ENCODE measurements at regions not wholly inside any gene's neighbourhood (a gene's known extent, or its start where the extent isn't known, plus 50 kb on each side); places are given as distances from the start of the nearest gene placed in this dataset.

DNA sequence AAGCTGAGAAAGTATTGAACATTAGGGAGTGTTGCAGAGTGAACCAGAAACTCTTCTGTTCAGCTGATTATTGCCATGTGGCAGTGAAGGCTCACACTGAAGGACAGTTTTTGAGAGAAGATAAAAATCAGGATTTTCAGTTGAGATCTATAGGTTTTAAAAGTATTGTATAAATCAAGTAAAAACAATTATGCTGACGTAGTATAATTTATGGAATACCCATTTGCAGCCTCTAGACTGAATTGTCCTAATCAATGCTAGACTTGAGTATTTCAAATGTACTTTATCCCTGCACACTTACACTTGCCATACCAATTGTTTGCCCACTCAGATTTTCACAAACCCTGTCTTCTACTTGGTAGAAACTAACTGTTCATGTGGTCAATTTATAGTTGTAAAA lies 245.8 kb downstream of the FRK start (continued):
- TF ChIP-seq, protein P1, sequence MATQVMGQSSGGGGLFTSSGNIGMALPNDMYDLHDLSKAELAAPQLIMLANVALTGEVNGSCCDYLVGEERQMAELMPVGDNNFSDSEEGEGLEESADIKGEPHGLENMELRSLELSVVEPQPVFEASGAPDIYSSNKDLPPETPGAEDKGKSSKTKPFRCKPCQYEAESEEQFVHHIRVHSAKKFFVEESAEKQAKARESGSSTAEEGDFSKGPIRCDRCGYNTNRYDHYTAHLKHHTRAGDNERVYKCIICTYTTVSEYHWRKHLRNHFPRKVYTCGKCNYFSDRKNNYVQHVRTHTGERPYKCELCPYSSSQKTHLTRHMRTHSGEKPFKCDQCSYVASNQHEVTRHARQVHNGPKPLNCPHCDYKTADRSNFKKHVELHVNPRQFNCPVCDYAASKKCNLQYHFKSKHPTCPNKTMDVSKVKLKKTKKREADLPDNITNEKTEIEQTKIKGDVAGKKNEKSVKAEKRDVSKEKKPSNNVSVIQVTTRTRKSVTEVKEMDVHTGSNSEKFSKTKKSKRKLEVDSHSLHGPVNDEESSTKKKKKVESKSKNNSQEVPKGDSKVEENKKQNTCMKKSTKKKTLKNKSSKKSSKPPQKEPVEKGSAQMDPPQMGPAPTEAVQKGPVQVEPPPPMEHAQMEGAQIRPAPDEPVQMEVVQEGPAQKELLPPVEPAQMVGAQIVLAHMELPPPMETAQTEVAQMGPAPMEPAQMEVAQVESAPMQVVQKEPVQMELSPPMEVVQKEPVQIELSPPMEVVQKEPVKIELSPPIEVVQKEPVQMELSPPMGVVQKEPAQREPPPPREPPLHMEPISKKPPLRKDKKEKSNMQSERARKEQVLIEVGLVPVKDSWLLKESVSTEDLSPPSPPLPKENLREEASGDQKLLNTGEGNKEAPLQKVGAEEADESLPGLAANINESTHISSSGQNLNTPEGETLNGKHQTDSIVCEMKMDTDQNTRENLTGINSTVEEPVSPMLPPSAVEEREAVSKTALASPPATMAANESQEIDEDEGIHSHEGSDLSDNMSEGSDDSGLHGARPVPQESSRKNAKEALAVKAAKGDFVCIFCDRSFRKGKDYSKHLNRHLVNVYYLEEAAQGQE (IDR thresholded peaks at IDR 0.05; ENCODE audit: low read depth) = no peak
- TF ChIP-seq TCF7L2 (IDR thresholded peaks at IDR 0.05; ENCODE audit: borderline replicate concordance, extremely low read depth, insufficient read depth, insufficient read length) (no peak), SRF (IDR thresholded peaks at IDR 0.05; ENCODE audit: low read depth) (no peak), YY1 (IDR thresholded peaks at IDR 0.05; ENCODE audit: extremely low read depth, insufficient replicate concordance, low read depth, low read length) (no peak)

DNA sequence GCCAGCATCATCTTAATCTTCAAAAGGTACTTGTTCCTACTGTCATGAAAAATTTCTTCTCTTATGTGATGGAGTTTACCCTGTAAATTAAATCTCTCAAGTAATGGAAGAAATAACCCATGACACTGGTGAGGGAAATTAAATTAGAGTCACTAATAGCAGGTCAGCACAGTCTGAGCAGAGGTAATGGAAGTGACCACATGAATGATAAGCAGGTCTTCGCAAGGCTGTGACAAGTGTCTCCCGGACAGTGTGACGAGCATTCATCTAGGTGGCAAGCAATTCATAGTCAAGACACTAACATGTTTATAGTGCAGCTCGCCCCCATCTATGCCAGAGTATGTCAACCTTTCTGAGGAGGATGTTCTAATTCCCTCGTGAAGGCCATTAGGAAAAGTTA lies 249.2 kb downstream of the FRK start:
- Histone ChIP-seq H3K79me2 (ENCODE audit: insufficient read depth, low read length) (no peaks in the 10 kb centered on the region), H3K4me3 (replicated peaks in 1 of 2; ENCODE audit: low read depth in 1 of 2, low read length in 2 of 2) (no peak overlapping the region), H3K9ac (ENCODE audit: low read length) (no peak overlapping the region), H2AFZ (ENCODE audit: low read depth, low read length, poor library complexity, severe bottlenecking) (no peak overlapping the region), H3K4me1 (ENCODE audit: control insufficient read depth in 1 of 2, insufficient read depth in 2 of 2, low read length in 2 of 2) (no peaks in the 10 kb centered on the region), H3K4me2 (ENCODE audit: low read length) (no peak overlapping the region), H3K9me2 (ENCODE audit: insufficient read depth) (no peaks in the 10 kb centered on the region), H3K27me3 (ENCODE audit: insufficient read depth, low read length) (peaks cover 4% of the 10 kb centered on the region), H3K27ac (ENCODE audit: low read depth, low read length) (no peak overlapping the region), H4K20me1 (ENCODE audit: insufficient read depth) (no peaks in the 10 kb centered on the region), H3K9me3 (ENCODE audit: control insufficient read depth in 1 of 2, insufficient read depth in 1 of 2, low read depth in 1 of 2, low read length in 2 of 2) (no peaks in the 10 kb centered on the region), H3K36me3 (ENCODE audit: control insufficient read depth in 1 of 2, insufficient read depth in 2 of 2, low read length in 2 of 2) (no peaks in the 10 kb centered on the region)
- ATAC-seq = no peak
- intact Hi-C loops (cut with micrococcal nuclease) = no loop called here
- no TSS peak for BruUV-seq (replicated peaks)
- POLR2A ChIA-PET = no interaction called here
- no peak for DNase-seq (ENCODE audit: low read depth, low spot score)
- CTCF ChIA-PET = no interaction called here
- TF ChIP-seq, protein P2, sequence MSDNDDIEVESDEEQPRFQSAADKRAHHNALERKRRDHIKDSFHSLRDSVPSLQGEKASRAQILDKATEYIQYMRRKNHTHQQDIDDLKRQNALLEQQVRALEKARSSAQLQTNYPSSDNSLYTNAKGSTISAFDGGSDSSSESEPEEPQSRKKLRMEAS (IDR thresholded peaks at IDR 0.05) = no peak
- TF ChIP-seq TCF7L2 (IDR thresholded peaks at IDR 0.05; ENCODE audit: borderline replicate concordance, extremely low read depth, insufficient read depth, insufficient read length) = no peak
- TF ChIP-seq, protein P3, sequence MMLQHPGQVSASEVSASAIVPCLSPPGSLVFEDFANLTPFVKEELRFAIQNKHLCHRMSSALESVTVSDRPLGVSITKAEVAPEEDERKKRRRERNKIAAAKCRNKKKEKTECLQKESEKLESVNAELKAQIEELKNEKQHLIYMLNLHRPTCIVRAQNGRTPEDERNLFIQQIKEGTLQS (IDR thresholded peaks at IDR 0.05) = no peak
- no peak for TF ChIP-seq EGR1 (IDR thresholded peaks at IDR 0.05; ENCODE audit: low read depth)
- no peak for TF ChIP-seq EZH2phosphoT487 (IDR thresholded peaks at IDR 0.05; ENCODE audit: borderline replicate concordance)
- no peak for TF ChIP-seq FOSL1 (IDR thresholded peaks at IDR 0.05; ENCODE audit: low read depth)
- TF ChIP-seq JUND (IDR thresholded peaks at IDR 0.05) = no peak
- no peak for TF ChIP-seq EZH2 (IDR thresholded peaks at IDR 0.05)
- RAD21 ChIA-PET (ENCODE audit: low non-redundant PET in 1 of 2, low total read pairs in 2 of 2, uncharacterized antibody in 2 of 2, unreplicated experiment in 2 of 2) = no interaction called here
